Cardiac septum (tissue), 1 donor: ENCODE measurements at regions not wholly inside any gene's neighbourhood (a gene's known extent, or its start where the extent isn't known, plus 50 kb on each side); places are given as distances from the start of the nearest gene placed in this dataset.

Source experiments
- DNase-seq: peaks from one replicate; pipeline ENCODE4 v3.0.0-alpha.2; 2020; ENCODE audit warnings: low spot score
- intact Hi-C: fragments of 100-400 bp; cut with DNase I; formaldehyde crosslinking; loops from one replicate; pipeline ENCODE4 v1.14.0; 2022
- donor health status: DM: no; HTN: no; CAD: no.

- DNase-seq: no peak
- intact Hi-C loops: no loop called here
These were observed 492.5 kb upstream of the SPHKAP start for GRCh38 chr2:228673876-228674554.

GRCh38 chr2:228669690-228670089 is 488.2 kb upstream of the SPHKAP start:
- intact Hi-C loops: no loop called here
- DNase-seq: no peak

GRCh38 chr2:228665232-228665631 is 483.7 kb upstream of the SPHKAP start:
- intact Hi-C loops: no loop called here
- DNase-seq: no peak

- intact Hi-C loops: no loop called here
- no peak for DNase-seq
These were observed 477.5 kb upstream of the SPHKAP start for GRCh38 chr2:228658998-228659397.

GRCh38 chr2:228657807-228658402 is 476.4 kb upstream of the SPHKAP start:
- intact Hi-C loops: loop anchor here (2.0 kb wide), 1 partner anchor 609 kb away; no protein-coding TSS in a partner anchor
- DNase-seq: no peak

GRCh38 chr2:228655331-228655730 is 473.8 kb upstream of the SPHKAP start:
- DNase-seq: no peak
- intact Hi-C loops: no loop called here

- intact Hi-C loops: loop anchor here (5.0 kb wide), 3 partner anchors 227 to 337 kb away; no protein-coding TSS in a partner anchor
- DNase-seq: no peak
These were observed 473.2 kb upstream of the SPHKAP start for GRCh38 chr2:228654707-228655106.

GRCh38 chr2:228653884-228654283 is 472.4 kb upstream of the SPHKAP start:
- no peak for DNase-seq
- intact Hi-C loops: loop anchor here (2.0 to 5.0 kb wide), 4 partner anchors 227 to 473 kb away; partner anchors contain the start of gene SPHKAP

GRCh38 chr2:228652366-228652765 is 470.9 kb upstream of the SPHKAP start:
- DNase-seq: no peak
- intact Hi-C loops: loop anchor here (2.0 to 5.0 kb wide), 4 partner anchors 225 to 472 kb away; partner anchors contain the start of gene SPHKAP

GRCh38 chr2:228649876-228650275 is 468.4 kb upstream of the SPHKAP start:
- DNase-seq: no peak

GRCh38 chr2:228649447-228649846 is 468.0 kb upstream of the SPHKAP start:
- intact Hi-C loops: loop anchor here (5.0 kb wide), 1 partner anchor 272 kb away; no protein-coding TSS in a partner anchor

More at GRCh38 chr2:228649876-228650275, 468.4 kb upstream of the SPHKAP start:
- intact Hi-C loops: loop anchor here (5.0 kb wide), 4 partner anchors 223 to 333 kb away; no protein-coding TSS in a partner anchor

GRCh38 chr2:228648541-228648940 is 467.1 kb upstream of the SPHKAP start:
- DNase-seq: no peak
- intact Hi-C loops: loop anchor here (5.0 kb wide), 1 partner anchor 271 kb away; no protein-coding TSS in a partner anchor

More at GRCh38 chr2:228649447-228649846, 468.0 kb upstream of the SPHKAP start:
- DNase-seq: no peak

- intact Hi-C loops: loop anchor here (5.0 kb wide), 1 partner anchor 269 kb away; no protein-coding TSS in a partner anchor
- no peak for DNase-seq
These were observed 464.6 kb upstream of the SPHKAP start for GRCh38 chr2:228646061-228646460.

GRCh38 chr2:228644199-228644598 is 462.7 kb upstream of the SPHKAP start:
- no peak for DNase-seq
- intact Hi-C loops: no loop called here

- DNase-seq: no peak
- intact Hi-C loops: no loop called here
These were observed 461.4 kb upstream of the SPHKAP start for GRCh38 chr2:228642861-228643260.

- intact Hi-C loops: no loop called here
- no peak for DNase-seq
These were observed 449.3 kb upstream of the SPHKAP start for GRCh38 chr2:228630786-228631185.

- no peak for DNase-seq
- intact Hi-C loops: no loop called here
These were observed 447.8 kb upstream of the SPHKAP start for GRCh38 chr2:228629251-228629650.

- intact Hi-C loops: no loop called here
- DNase-seq: no peak
These were observed 447.2 kb upstream of the SPHKAP start for GRCh38 chr2:228628682-228629081.

- no peak for DNase-seq
- intact Hi-C loops: no loop called here
These were observed 446.0 kb upstream of the SPHKAP start for GRCh38 chr2:228627510-228627909.

- intact Hi-C loops: no loop called here
- no peak for DNase-seq
These were observed 444.0 kb upstream of the SPHKAP start for GRCh38 chr2:228625481-228625880.

GRCh38 chr2:228624733-228625132 is 443.2 kb upstream of the SPHKAP start:
- DNase-seq: no peak
- intact Hi-C loops: no loop called here
